ENCODE measurements at regions not wholly inside any gene's neighbourhood (a gene's known extent, or its start where the extent isn't known, plus 50 kb on each side); places are given as distances from the start of the nearest gene placed in this dataset.

DNA sequence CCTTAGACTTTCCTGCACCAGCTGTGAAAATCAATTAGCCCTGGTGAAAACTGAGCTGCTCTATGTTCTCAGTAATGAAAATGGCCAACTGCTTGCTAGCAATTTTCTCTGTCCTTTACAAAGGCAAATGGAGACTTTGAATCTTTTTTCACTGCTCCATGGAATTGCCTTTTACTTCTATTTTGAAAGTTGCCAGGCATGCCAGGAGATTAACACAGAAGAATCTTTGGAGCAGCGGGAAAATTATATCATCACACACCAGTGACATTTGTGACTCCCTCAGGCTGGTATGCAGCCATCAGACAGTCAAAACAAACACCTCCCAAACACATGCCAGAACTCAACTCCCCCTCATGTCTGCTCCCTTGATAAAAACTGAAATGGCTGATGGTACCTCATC lies 872.0 kb upstream of the FLRT2 start:
- no peak for DNase-seq

DNA sequence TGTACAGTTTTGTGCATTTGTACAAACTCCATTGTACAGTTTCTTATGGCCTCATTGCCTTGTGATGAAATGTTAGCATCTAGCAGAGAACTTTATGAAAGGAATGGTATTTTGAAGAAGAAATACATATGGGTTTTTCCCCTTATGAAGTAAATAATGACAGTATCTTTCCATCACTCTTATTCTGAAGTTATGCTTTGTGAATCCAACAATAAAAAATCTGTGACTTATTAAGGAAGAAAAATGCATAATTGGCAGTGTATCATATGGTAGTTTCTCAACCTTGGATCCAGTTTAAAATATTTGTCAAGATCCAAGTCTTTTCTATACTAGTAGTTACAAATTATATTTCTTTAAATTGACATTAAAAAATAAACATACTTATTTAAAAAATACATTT lies 859.1 kb upstream of the FLRT2 start:
- no peak for DNase-seq

DNA sequence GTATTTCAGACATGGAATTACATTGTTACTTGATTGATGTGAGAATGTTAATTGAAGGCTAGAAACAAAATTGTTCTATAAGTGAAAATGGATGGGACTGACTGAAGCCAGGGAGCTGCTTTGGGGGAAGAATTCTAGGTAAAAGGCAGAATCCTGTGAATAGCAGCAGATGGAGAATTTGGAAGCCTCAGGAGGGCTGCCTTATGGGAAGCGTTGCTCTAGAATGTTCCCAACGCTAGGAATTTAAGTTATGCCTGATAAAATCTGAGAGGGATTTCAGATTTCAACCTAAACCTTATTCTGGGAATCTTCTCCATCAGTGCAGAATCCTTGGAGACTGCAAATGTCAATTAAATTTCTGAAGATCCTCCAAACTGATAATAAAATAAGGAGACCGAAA lies 858.2 kb upstream of the FLRT2 start:
- no peak for DNase-seq

DNA sequence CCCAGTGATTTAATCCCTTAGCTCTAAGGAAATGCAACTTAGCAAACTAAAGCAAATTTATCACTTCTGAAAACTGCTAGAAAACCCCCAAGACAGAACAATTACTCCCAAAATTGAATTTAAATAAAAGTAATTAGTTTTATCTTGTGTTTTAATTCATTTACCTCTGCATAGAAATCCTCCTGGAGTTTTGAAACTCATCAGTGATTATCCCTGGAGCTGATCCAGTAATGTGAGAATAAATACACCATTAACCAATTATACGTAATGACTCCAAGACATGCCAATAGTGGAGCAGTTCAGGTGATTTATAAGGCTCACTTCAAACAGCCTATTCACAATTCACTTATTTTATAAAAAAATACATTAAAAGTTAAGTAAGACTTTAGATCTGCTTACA lies 855.3 kb upstream of the FLRT2 start:
- no peak for DNase-seq

DNA sequence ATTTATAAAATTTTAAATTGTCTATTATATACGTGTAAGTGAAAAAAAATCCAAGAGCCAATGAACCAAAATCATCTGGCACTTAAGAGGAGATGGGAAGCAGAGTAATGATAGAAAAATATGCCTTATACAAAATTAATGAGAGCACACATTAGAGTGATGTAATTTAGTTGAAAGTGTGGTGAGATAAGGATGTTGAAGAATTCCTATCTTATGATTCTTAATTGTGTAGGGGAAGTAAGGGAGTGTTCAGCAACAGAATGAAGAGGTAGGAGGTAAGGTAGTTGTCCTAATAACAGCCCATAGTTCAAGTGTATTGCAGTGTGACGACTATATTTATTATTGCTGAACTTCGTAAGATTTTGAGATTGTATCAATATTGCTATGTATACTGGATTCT lies 843.4 kb upstream of the FLRT2 start:
- no peak for DNase-seq

DNA sequence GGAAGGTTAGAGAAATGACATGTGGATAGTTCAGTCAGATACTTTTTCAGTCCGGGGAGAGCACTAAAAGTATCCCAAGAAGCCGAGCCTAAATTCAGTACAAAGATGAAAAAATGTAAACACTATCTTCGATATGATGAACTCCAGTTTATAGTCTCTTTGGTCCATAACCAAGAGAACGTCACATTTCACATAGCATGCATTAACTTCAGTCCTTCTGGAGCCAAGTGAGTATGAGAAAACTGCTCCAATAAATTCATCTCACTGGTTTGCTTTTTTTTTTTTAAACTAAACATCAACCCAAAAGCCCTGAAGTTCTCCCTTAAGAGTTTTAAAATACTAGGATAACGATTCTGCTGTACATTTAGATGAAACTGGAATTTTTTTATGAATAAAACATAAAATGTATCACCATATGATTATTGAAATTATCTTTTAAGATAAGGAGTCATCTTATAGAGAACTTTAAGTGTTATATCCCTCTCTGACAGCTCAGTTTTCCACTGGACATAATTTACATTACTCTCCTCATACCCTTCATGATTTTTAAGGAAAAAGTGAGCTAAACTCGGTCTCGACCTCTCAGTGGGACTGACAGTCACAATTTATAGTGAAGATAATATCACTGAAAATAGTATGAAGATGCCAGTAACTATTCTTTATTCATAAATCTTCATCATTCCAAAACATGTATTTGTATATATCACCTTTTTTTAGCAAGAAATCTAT lies 841.5 kb upstream of the FLRT2 start:
- no peak for DNase-seq

DNA sequence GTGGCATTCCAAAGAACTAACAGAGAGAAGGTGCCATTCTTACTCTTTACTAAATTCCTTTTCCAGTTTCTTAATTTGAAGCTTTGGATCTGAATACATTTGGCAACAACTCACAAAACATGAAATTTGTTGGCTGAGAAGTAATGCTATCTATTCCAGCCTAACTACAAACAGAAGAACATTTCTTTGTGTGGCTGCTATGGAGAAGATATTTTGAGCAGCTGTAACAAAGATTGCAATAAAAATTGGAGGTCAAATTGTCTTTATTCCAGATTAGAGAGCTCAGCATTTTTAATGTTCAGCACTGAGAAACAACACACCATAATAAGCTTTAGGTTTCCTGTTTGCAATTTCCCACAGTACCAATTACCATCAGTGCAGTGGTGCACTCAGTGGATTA lies 835.8 kb upstream of the FLRT2 start:
- DNase-seq: no peak

DNA sequence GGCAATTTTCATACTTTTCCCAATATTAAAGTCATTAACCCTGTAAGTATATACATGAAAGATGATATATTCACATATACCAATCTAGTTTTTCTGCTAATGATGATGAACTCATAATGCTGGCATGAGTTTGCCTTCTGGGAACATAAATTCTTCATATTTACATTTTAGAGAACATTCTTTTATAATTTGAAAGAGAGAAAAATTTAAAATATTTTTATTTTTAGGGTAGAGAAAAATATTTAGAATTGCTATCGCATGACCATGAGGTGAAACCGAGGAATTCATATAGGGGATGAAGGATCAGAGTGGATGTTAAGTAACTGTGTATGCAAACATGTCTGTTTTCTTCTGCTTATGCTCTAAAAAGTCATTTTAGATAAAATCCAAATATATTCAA lies 825.3 kb upstream of the FLRT2 start:
- DNase-seq: no peak

DNA sequence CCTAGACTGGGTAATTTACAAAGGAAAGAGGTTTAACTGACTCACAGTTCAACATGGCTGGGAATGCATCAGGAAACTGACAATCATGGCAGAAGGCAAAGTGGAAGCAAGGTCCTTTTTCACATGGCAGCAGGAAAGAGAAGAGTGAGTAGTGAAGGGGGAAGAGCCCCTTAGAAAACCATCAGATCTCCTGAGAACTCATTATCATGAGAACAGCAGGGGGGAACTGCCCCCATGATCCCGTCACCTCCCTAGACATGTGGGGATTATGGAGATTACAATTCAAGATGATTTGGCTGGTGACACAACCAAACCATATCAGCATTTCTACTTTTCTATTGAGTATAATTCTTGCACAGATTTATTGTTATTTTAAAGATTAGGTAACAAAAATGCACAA lies 822.1 kb upstream of the FLRT2 start:
- no peak for DNase-seq

DNA sequence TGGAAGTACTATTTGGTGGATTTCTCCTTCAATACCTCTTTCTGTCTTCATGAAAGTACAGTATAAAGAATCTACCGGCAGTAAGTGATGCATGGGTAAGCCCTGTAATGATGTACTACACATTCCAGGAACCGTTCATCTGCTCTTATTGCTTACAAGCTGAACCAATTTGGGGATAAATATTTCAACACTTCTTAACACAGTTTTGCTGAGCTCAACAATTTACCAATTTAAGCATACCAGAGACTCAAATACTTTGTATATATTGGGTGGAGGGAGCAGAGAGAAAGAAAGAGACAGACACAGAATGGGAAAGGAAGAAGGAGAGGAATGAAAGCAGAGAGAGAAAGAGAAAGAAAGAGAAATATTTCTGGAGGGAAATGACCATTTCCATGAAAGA lies 821.1 kb upstream of the FLRT2 start:
- no peak for DNase-seq

DNA sequence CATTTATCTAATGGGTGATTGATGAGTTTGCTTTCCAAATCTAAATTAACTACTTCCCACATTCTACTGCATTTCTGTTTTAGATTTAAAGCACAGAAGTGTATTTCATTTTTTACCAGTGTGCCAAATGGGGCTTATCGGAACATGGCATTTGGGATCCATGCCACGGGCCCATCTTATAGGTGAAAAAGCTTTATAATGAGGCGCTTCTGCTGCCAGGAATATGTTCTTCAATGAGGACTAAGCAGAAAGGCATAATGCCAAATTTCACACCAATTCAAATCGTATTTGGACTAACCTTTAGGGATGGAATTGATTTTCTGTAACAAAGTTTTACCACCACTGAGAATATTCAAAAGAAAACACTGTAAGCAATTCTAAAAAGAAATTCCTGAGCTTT lies 803.5 kb upstream of the FLRT2 start:
- no peak for DNase-seq

DNA sequence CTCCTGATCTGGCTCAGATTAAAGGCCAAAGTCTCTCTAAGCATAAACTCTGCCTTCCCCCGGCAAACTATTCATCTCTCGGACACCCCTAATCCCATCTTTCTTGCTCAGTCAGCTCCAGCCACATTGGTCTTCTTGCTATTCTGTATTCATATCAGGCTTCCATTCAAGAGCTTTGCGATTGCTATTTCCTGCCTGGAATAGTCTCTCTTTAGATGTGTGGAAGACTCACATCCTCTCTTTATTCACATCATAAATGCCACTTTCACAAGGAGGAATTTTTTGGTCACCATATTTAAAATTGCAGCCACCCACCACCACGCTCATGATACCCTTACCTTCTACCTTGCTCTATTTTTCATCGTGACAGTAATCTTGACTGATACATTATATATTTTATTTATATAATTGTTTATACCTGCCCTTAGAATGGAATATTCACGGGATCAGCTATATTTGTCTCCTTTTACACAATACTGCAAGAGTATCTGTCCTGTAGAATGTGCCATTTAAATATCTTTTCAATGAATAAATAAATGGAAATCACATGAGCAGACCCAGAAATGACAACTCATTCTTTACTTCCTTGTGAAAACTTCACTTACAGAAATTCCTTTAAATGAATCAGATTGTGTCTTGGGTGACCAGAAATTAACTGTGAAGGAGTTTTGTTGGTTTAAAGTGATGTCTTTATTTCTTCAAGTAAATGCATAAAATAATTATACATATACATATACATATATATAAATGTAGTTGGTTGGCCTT lies 780.6 kb upstream of the FLRT2 start:
- DNase-seq: no peak

DNA sequence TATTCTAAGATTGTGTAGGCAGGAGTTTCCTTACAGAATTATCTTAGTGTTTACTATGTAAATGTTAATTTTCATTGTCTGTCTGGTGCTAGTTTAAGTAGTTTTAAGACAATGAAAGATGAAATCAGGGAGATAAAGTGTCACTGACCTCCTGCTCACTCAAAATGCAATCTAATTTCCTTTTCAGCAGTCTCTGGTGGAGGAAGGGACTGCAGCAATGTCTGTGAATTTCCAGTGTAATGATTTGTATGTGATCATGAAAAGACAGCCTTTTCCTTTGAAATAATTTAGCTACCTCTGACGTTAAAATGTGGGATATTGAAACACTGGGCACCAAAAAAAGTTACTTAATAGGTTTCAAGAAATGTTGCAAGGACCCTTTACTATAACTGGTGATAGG lies 779.7 kb upstream of the FLRT2 start:
- no peak for DNase-seq

DNA sequence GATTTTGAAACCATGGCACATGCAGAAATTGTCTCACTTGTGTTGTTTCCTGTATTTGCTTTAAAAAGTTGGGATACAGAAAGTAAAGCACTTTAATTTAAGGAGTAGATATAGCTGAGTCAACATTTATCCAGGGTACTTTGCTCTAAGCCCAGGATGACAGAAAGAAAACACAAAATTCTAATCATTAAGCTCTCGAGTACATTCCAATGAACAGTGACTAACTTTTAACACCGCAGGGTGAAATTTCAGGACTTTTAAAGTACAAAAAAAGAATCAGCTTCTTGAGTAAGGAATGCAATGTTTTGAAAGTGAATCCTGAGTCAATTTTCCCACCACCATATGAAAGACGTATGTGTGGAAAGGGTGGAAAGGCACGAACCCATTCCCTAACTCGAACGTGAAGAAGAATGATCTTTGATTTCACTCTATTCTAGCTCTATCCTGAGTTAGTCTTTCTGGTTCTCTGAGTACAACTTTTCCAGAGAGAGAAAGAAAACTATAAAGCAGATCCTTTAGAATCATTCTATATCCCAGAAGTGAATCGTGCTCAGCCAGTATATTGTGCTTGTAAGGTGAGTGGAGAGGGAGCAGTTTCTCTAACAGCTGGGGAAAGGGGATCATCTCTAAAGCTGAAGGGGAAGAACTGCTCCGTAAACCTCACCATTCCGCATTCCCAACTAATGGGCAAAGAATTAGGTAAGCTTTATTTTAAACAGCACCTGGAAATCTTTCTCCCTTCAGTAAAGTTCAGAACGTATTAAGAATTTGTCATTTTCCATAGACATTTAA lies 779.0 kb upstream of the FLRT2 start:
- no peak for DNase-seq

DNA sequence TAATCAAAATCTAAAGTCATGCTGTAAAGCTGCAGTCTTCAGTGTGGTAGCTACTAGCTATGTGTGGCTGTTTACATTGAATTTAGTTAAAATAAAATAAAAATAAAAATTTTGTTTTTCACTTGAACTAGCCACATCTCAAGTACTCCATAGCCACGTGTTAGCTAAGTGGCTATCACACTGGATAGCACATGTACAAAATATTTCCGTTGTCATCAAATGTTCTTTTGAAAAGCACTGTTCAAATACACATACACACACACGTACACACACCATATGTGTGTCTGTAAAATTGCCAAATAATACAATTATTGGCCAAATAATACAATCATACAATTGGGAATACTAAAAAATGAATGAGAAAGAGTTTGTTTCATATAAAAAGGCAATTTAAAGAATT lies 778.2 kb upstream of the FLRT2 start:
- DNase-seq: no peak

DNA sequence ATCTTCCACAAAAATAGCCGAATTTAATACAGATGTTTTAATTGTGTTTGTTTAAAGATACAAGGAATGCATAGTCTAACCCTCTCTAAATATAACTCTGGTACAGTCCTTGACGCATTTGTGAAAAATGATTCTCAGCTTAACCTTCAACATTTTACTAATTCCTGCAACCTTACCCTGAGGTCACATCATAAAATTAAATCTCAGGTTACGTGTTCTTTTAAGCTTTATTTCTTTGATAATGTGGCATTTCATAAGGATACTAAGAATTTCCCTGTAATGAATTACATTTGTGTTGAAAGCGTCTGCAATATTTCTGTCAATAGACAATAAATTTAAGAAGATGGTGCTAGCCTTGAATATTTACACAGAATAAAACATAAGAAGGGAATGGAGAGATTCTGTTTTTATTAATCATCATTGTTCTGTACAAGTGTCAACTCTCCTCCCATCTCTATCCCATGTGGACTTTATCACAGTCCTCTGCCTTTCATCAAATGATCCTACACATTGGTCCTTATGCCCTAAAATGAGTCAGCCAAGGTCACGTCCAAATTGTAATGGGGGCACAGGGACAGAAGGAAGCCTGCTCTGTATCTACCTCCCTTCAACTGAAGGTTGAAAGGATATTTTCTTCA lies 769.3 kb upstream of the FLRT2 start:
- no peak for DNase-seq

DNA sequence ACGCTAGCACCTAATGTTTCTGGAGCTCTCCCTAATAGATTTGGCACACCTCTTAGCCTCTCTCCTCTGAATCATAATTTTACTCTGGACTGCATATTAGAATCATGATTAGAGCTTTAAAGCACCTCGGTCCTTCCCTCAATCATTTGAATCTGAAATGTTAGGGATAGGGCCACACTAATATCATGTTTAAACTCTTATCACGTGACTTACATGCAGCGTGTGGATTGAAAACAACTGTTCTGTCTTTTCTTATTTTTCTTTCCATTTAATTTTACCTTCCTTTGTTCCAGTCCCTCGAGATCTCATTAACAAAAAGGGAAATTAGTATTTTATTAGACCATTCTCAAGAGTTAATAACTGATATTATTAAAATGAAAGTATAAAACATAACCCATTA lies 762.5 kb upstream of the FLRT2 start:
- no peak for DNase-seq

DNA sequence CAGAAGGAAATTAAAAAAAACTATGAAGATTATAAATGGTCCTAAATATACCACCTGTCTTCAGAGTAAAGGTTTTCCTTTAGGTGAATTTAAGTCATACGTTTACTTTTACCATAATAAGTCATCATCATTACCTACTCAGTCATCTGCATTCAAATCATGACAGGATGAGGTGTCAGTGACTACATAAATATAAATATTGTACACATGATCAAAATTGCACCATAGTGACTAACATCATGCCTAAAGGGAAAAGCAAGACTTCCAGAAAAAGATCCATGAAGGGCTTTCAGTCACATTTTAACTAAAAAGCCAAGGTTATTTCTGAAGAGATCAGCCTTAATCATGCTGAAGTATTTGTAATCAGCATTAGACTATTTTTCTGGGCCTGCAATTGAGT lies 759.9 kb upstream of the FLRT2 start:
- DNase-seq: no peak

DNA sequence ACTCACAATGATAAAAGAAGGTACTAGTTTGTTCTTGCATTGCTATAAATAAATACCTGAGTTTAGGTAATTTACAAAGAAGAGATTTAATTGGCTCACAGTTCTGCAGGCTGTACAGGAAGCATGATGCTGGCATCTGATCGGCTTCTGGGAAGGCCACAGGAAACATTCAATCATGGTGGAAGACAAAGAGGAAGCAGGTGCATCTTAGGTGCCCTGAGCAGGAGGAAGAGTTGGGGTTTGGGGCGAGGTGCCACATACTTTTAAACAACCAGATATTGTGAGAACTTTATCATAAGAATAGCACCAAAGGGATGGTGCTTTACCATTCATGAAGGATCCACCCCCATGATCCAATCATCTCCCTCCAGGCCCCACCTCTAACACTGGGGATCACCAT lies 752.6 kb upstream of the FLRT2 start:
- DNase-seq: no peak

DNA sequence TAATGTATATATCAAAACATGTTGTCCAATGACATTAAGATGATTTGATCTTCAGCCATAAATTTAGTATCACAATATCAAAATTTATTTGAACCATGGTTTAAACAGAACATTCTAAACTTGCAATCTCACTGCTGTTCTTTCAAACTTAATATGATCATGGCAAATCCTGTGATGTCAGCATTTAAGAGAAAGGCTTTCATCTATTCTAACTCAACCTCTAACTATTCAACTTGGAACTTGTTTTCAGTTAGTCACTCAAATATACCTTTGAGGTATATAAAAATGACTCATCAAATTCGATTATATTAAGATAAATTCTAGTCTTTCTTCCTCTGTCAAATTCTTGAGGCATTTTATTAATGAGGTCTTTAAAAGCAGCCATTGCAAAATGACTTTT lies 747.0 kb upstream of the FLRT2 start:
- DNase-seq: no peak

DNA sequence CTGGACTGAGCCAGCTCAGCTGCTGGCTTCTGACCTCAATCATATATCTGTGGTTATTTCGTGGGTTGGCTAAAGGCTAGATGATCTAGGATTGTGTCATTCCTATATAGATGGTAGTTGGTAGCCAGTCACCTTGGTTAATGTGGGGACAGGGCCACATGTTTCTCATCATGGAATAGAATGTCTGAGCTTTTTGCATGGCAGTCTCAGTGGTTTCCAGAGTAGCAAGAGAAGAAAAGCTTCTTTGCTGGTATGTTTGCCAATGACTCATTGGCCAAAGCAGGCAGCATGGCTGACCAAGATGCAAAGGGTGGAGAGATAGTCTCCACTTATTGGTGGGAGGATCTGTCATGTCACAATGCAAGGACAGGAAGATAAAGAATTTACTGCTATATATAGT lies 746.4 kb upstream of the FLRT2 start:
- DNase-seq: no peak

DNA sequence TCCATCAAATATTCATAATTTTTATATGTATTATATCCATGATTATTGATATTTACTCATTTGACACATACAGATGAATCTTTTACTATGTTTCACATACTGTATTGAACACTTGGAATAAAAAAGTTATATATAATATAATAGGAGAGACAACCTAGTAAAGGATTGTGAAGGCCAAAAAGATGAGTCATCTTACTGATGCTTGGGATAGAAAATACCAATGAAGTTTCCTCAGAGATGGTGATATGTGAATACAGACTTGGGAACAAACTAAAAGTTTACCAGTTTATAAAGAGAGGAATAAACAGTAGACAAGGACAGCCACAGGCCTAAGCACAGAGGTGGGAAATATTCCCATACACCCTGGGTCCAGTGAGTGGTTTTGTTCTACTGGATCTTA lies 743.9 kb upstream of the FLRT2 start:
- DNase-seq: no peak

DNA sequence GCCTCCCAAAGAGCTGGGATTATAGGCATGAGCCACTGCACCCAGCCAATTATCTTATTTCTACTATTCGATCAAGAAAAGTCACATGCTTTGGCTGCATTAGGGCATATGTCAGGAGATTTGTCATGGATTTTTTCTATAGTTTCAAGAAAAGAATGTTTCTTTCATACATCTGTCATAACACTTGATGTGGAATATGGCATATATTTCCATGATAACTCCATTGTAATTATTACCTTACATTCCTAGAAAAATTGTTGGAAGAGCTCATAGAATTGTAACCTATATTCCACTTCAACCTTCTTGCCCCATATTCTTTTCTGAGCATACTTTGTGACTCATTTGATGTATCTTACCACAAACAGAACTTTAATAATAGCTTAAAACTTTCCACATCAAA lies 740.9 kb upstream of the FLRT2 start:
- DNase-seq: no peak

Measured in NCI-H774 (cell line).